Fibroblast of lung (primary cell): ENCODE measurements at regions not wholly inside any gene's neighbourhood (a gene's known extent, or its start where the extent isn't known, plus 50 kb on each side); places are given as distances from the start of the nearest gene placed in this dataset.

ENCODE experiments used
- DNase-seq, 2 donors: peaks; one replicate each; pipeline versions ENCODE4 v3.0.0 to v3.0.0-alpha.2; 2010; ENCODE audit warnings: low read depth in 2 of 2
- H2AFZ ChIP-seq: 2 replicates; pipeline ENCODE4 v1.5.1; 2012; ENCODE audit warnings: low read length, control low read depth, inconsistent platforms
- H3K27ac ChIP-seq: 2 replicates; pipeline ENCODE4 v1.5.1; 2011; ENCODE audit warnings: low read length, control low read depth; ENCODE audit not compliant: insufficient read depth
- H3K27me3 ChIP-seq: 2 replicates; pipeline ENCODE4 v1.5.1; 2011; ENCODE audit warnings: mild to moderate bottlenecking, low read length; ENCODE audit not compliant: control insufficient read depth, insufficient read depth
- H3K36me3 ChIP-seq: 2 replicates; pipeline ENCODE4 v1.5.1; 2011; ENCODE audit warnings: low read length; ENCODE audit not compliant: control insufficient read depth, insufficient read depth
- H3K4me1 ChIP-seq: 2 replicates; pipeline ENCODE4 v1.5.1; 2011; ENCODE audit warnings: low read length; ENCODE audit not compliant: control insufficient read depth, insufficient read depth; ENCODE audit errors: extremely low read depth
- H3K4me2 ChIP-seq: 2 replicates; pipeline ENCODE4 v1.5.1; 2011; ENCODE audit warnings: low read length, control low read depth; ENCODE audit not compliant: insufficient read depth; ENCODE audit errors: extremely low read depth
- H3K4me3 ChIP-seq, 4 experiments: fragments of 200-600 bp in 1 of 4; sonication (generic) in 1 of 4; replicated peaks in 1 of 4; 2 replicates each; pipeline ENCODE4 v1.5.1; 2011 to 2016; ENCODE audit warnings: low read length in 4 of 4, low read depth in 3 of 4, mild to moderate bottlenecking in 3 of 4, control low read depth in 2 of 4, inconsistent platforms in 1 of 4, mixed read lengths in 1 of 4; ENCODE audit not compliant: insufficient read depth in 1 of 4; ENCODE audit errors: control extremely low read depth in 1 of 4
- H3K79me2 ChIP-seq: 2 replicates; pipeline ENCODE4 v1.5.1; 2012; ENCODE audit warnings: mild to moderate bottlenecking, low read length, inconsistent platforms; ENCODE audit not compliant: control insufficient read depth, insufficient read depth
- H3K9ac ChIP-seq: 2 replicates; pipeline ENCODE4 v1.5.1; 2011; ENCODE audit warnings: mild to moderate bottlenecking, low read length, control low read depth; ENCODE audit not compliant: insufficient read depth
- H3K9me3 ChIP-seq: 2 replicates; pipeline ENCODE4 v1.5.1; 2012; ENCODE audit warnings: low read depth, low read length; ENCODE audit not compliant: control insufficient read depth, insufficient read depth
- H4K20me1 ChIP-seq: 2 replicates; pipeline ENCODE4 v1.5.1; 2011; ENCODE audit warnings: low read length; ENCODE audit not compliant: control insufficient read depth, insufficient read depth; ENCODE audit errors: extremely low read depth
- CTCF ChIP-seq, 2 donors: IDR thresholded peaks in 1 of 2; conservative IDR thresholded peaks in 1 of 2; 1 replicate in 1 of 2; 2 replicates in 1 of 2; pipeline ENCODE4 v1.5.1; 2011 to 2012; ENCODE audit warnings: low read length in 2 of 2, control low read depth in 1 of 2, inconsistent platforms in 1 of 2, low read depth in 1 of 2, mild to moderate bottlenecking in 1 of 2
- EZH2 ChIP-seq: IDR thresholded peaks from 2 replicates; pipeline ENCODE4 v1.5.1; 2012; ENCODE audit warnings: low read length, control low read depth, mild to moderate bottlenecking; ENCODE audit errors: missing control alignments

GRCh38 chr4:89379511-89380044, 72.0 kb upstream of the GPRIN3 start:
- no peak overlapping the region for H3K4me3 ChIP-seq
- H3K4me1 ChIP-seq = no peaks in the 10 kb centered on the region
- no peaks in the 10 kb centered on the region for H3K27me3 ChIP-seq
- no peak overlapping the region for H2AFZ ChIP-seq
- H3K9me3 ChIP-seq = no peaks in the 10 kb centered on the region
- H4K20me1 ChIP-seq = no peaks in the 10 kb centered on the region
- no peak overlapping the region for H3K4me2 ChIP-seq
- H3K27ac ChIP-seq = no peak overlapping the region
- DNase-seq = no peak
- TF ChIP-seq EZH2 (no peak), CTCF (conservative IDR thresholded peaks at IDR 0.05 in 1 of 2, IDR thresholded peaks at IDR 0.05 in 1 of 2; ENCODE audit: low read depth in 1 of 2, low read length in 2 of 2) (no peak)
- H3K36me3 ChIP-seq = no peaks in the 10 kb centered on the region
- no peak overlapping the region for H3K9ac ChIP-seq
- H3K79me2 ChIP-seq = no peaks in the 10 kb centered on the region

- H3K9ac ChIP-seq = no peak overlapping the region
- H2AFZ ChIP-seq = no peak overlapping the region
- no peak overlapping the region for H3K4me3 ChIP-seq
- no peaks in the 10 kb centered on the region for H3K27me3 ChIP-seq
- TF ChIP-seq EZH2 = no peak
- TF ChIP-seq CTCF (conservative IDR thresholded peaks at IDR 0.05 in 1 of 2, IDR thresholded peaks at IDR 0.05 in 1 of 2; ENCODE audit: low read depth in 1 of 2, low read length in 2 of 2) = no peak
- H3K4me2 ChIP-seq = no peak overlapping the region
- H3K4me1 ChIP-seq = no peaks in the 10 kb centered on the region
- DNase-seq = no peak
- no peaks in the 10 kb centered on the region for H3K36me3 ChIP-seq
- no peaks in the 10 kb centered on the region for H4K20me1 ChIP-seq
- H3K79me2 ChIP-seq = no peaks in the 10 kb centered on the region
- no peak overlapping the region for H3K27ac ChIP-seq
- H3K9me3 ChIP-seq = no peaks in the 10 kb centered on the region
Observed at GRCh38 chr4:89373394-89373793, 65.8 kb upstream of the GPRIN3 start.

GRCh38 chr4:89371614-89372013, 64.0 kb upstream of the GPRIN3 start:
- no peak overlapping the region for H3K9ac ChIP-seq
- H3K9me3 ChIP-seq = no peaks in the 10 kb centered on the region
- no peaks in the 10 kb centered on the region for H4K20me1 ChIP-seq
- no peak overlapping the region for H3K4me3 ChIP-seq
- no peaks in the 10 kb centered on the region for H3K4me1 ChIP-seq
- no peak for DNase-seq
- no peak overlapping the region for H3K4me2 ChIP-seq
- TF ChIP-seq CTCF (conservative IDR thresholded peaks at IDR 0.05 in 1 of 2, IDR thresholded peaks at IDR 0.05 in 1 of 2; ENCODE audit: low read depth in 1 of 2, low read length in 2 of 2) = no peak
- TF ChIP-seq EZH2 = no peak
- H3K79me2 ChIP-seq = no peaks in the 10 kb centered on the region
- no peaks in the 10 kb centered on the region for H3K27me3 ChIP-seq
- no peaks in the 10 kb centered on the region for H3K36me3 ChIP-seq
- no peak overlapping the region for H3K27ac ChIP-seq
- no peak overlapping the region for H2AFZ ChIP-seq
